ENCODE measurements at regions not wholly inside any gene's neighbourhood (a gene's known extent, or its start where the extent isn't known, plus 50 kb on each side); places are given as distances from the start of the nearest gene placed in this dataset.

DNA sequence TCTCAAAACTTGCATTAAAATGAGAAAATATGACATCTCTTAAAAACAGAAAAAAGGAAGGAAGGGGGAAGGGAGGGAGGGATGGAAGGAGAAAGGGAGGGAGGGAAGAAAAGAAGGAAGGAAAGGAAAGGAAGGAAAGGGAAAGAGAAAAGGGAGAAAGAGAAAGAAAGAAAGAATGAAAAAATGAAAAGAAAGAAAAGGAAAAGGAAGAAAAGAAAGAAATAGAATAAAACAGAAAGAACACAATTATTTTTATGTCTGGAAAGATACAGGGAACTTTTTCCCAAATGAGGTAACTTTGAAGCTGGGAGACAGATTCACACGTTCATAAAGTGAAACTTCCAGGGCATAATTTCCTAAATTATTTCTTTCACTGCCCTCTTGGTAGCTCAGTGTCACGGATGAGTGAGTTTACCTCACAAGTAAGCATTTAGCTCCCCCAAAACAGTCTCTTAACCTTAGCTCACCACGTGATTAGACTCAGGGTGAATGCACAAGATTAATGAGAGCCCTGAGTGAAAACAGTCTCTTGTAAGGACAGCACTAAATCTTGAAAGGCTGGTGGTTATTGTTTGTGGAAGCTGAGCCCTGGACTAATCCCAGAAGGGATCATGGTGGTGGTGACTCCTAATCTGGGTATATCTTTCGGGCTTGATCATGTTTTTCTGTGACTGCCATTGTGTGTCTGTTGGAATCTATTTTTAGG lies 74.1 kb upstream of the HDAC9 start:
- peaks cover 29% of the 10 kb centered on the region for H3K4me1 Mint-ChIP-seq
- ATAC-seq = no peak
- no peaks in the 10 kb centered on the region for H3K79me2 ChIP-seq (replicated peaks; ENCODE audit: insufficient read depth)

GRCh38 chr7:18425227-18425626 lies 70.3 kb upstream of the HDAC9 start:
- Histone ChIP-seq H3K36me3 (ENCODE audit: insufficient read depth) (no peaks in the 10 kb centered on the region), H3F3A (replicated peaks; ENCODE audit: low read depth) (no peaks in the 10 kb centered on the region), H3K79me2 (replicated peaks; ENCODE audit: insufficient read depth) (no peaks in the 10 kb centered on the region), H3K4me3 (no peak overlapping the region), H3K27ac (ENCODE audit: low read depth) (no peak overlapping the region), H3K9me2 (ENCODE audit: insufficient read depth) (no peaks in the 10 kb centered on the region; the same call in none of the 2 replicates), H4K20me1 (replicated peaks; ENCODE audit: insufficient read depth) (no peaks in the 10 kb centered on the region), H2AFZ (no peak overlapping the region), H3K4me1 (ENCODE audit: insufficient read depth) (peaks cover 18% of the 10 kb centered on the region), H3K4me2 (no peak overlapping the region), H3K27me3 (ENCODE audit: insufficient read depth) (no peaks in the 10 kb centered on the region)
- peaks cover 5% of the 10 kb centered on the region for H3K27me3 Mint-ChIP-seq (ENCODE audit: insufficient read depth, low read depth, poor library complexity)
- no peaks in the 10 kb centered on the region for H3K36me3 Mint-ChIP-seq (ENCODE audit: low read depth)
- H3K4me3 Mint-ChIP-seq = no peak overlapping the region
- peaks cover 43% of the 10 kb centered on the region for H3K4me1 Mint-ChIP-seq
- DNase-seq (ENCODE audit: low spot score) (no peak), ATAC-seq (no peak)
- no peak overlapping the region for H3K27ac Mint-ChIP-seq
- no peaks in the 10 kb centered on the region for H3K9me3 Mint-ChIP-seq
- TF ChIP-seq EZH2 (IDR thresholded peaks at IDR 0.05; ENCODE audit: low read depth, unreplicated experiment) (no peak), REST (IDR thresholded peaks at IDR 0.05; ENCODE audit: unreplicated experiment) (no peak), STAT1 (IDR thresholded peaks at IDR 0.05; ENCODE audit: unreplicated experiment) (no peak), ZNF331 (CRISPR knock-in tag; IDR thresholded peaks at IDR 0.05; ENCODE audit: low read depth) (no peak), EZH2phosphoT487 (IDR thresholded peaks at IDR 0.05; ENCODE audit: unreplicated experiment) (no peak), ZNF114 (CRISPR knock-in tag; IDR thresholded peaks at IDR 0.05) (no peak), JUNB (IDR thresholded peaks at IDR 0.05; ENCODE audit: unreplicated experiment) (no peak), CTCF (conservative IDR thresholded peaks at IDR 0.05; ENCODE audit: low read depth in 2 of 2) (no peak), CREB1 (CRISPR knock-in tag; IDR thresholded peaks at IDR 0.05; ENCODE audit: low read depth) (no peak), POLR2AphosphoS5 (IDR thresholded peaks at IDR 0.05; ENCODE audit: low read depth) (no peak)
- TF ChIP-seq, protein P1, sequence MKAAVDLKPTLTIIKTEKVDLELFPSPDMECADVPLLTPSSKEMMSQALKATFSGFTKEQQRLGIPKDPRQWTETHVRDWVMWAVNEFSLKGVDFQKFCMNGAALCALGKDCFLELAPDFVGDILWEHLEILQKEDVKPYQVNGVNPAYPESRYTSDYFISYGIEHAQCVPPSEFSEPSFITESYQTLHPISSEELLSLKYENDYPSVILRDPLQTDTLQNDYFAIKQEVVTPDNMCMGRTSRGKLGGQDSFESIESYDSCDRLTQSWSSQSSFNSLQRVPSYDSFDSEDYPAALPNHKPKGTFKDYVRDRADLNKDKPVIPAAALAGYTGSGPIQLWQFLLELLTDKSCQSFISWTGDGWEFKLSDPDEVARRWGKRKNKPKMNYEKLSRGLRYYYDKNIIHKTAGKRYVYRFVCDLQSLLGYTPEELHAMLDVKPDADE (IDR thresholded peaks at IDR 0.05) = no peak

More for the DNA sequence above, 74.1 kb upstream of the HDAC9 start:
- Mint-ChIP-seq H3K4me3 (no peak overlapping the region), H3K36me3 (ENCODE audit: low read depth) (no peaks in the 10 kb centered on the region), H3K27ac (no peak overlapping the region), H3K27me3 (ENCODE audit: insufficient read depth, low read depth, poor library complexity) (peaks cover 3% of the 10 kb centered on the region), H3K9me3 (no peaks in the 10 kb centered on the region; the same call in 2 of the 3 replicates)
- Histone ChIP-seq H3K4me1 (ENCODE audit: insufficient read depth) (peaks cover 18% of the 10 kb centered on the region), H4K20me1 (replicated peaks; ENCODE audit: insufficient read depth) (no peaks in the 10 kb centered on the region), H3K27me3 (ENCODE audit: insufficient read depth) (no peaks in the 10 kb centered on the region), H3K9me2 (ENCODE audit: insufficient read depth) (no peaks in the 10 kb centered on the region), H3F3A (replicated peaks; ENCODE audit: low read depth) (no peaks in the 10 kb centered on the region), H3K36me3 (ENCODE audit: insufficient read depth) (no peaks in the 10 kb centered on the region), H3K4me3 (no peak overlapping the region), H3K4me2 (no peak overlapping the region), H2AFZ (peak overlapping the region; percentile 93), H3K27ac (ENCODE audit: low read depth) (no peak overlapping the region; the same call in 1 of the 2 replicates)
- DNase-seq (ENCODE audit: low spot score) = no peak
- TF ChIP-seq, protein P1 (IDR thresholded peaks at IDR 0.05) = no peak
- TF ChIP-seq NANOG (IDR thresholded peaks at IDR 0.05; ENCODE audit: borderline replicate concordance) (no peak), STAT1 (IDR thresholded peaks at IDR 0.05; ENCODE audit: unreplicated experiment) (no peak)

Measured in GM23338 (cell line).